ENCODE measurements at regions not wholly inside any gene's neighbourhood (a gene's known extent, or its start where the extent isn't known, plus 50 kb on each side); places are given as distances from the start of the nearest gene placed in this dataset.

DNA sequence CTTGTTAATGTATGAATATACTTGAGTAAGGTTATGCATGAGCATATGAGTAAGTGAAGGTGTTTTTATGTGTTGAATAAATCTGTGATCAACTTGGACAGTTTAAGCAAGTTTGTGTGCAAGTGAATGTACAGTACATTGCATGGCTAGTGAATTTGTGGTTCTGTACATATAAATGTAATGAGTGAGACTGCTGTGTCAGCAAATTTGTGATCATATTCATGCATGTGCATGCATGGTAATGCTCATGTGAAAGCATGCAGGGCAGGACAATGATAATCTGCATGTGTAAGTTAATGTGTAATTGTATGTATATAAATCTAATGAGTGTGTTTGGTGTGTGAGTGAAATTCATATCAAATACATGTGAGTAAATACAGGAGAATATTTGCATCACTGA is 188.5 kb downstream of the PWWP3B start:
- ChIA-PET POLR2A (ENCODE audit: low non-redundant PET) (no interaction called here), CTCF (no interaction called here)
- intact Hi-C loops (cut with micrococcal nuclease; ENCODE audit: unreplicated experiment) = no loop called here
- no peaks in the 10 kb centered on the region for H3K9me3 ChIP-seq (ENCODE audit: low read depth, low read length, poor library complexity, severe bottlenecking)
- TF ChIP-seq EZH2 (IDR thresholded peaks at IDR 0.05; ENCODE audit: borderline replicate concordance, low read depth, low read length, poor library complexity, severe bottlenecking) = no peak
- no peaks in the 10 kb centered on the region for H3K4me1 ChIP-seq (ENCODE audit: insufficient read depth, low read length, poor library complexity, severe bottlenecking)
- no peak overlapping the region for H3K27ac ChIP-seq (ENCODE audit: low read depth, low read length, poor library complexity, severe bottlenecking)
- H3K4me3 ChIP-seq (ENCODE audit: low read depth, low read length, poor library complexity, severe bottlenecking) = no peak overlapping the region
- no TSS peak for BruUV-seq (replicated peaks)
- no peak for DNase-seq (ENCODE audit: low spot score)
- no peaks in the 10 kb centered on the region for H3K27me3 ChIP-seq (replicated peaks; ENCODE audit: insufficient read depth, low read depth, low read length, poor library complexity)
- no peaks in the 10 kb centered on the region for H3K36me3 ChIP-seq (ENCODE audit: insufficient read depth, low read length, poor library complexity, severe bottlenecking)

DNA sequence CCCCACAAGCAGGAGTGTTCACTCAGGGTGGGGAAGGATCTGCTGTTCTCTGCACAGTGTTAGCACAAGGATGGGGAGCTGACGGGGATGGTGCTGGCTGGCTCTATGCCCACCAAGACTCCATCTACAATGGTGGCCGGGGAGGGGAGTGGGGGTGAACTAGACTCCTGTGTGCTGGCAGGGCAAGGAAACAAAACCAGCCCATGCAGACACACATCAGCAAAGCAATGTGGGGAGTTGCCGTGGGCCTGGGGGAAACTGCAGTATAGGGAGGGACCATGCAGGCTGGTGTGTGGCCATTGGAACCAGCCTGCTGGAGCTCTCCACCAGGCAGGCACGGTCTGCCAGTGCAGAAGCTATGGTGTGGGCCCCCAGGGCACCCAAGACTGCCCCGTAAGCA is 195.1 kb downstream of the PWWP3B start:
- Histone ChIP-seq H3K4me1 (ENCODE audit: insufficient read depth, low read length, poor library complexity, severe bottlenecking) (no peaks in the 10 kb centered on the region), H3K27me3 (replicated peaks; ENCODE audit: insufficient read depth, low read depth, low read length, poor library complexity) (no peaks in the 10 kb centered on the region), H3K27ac (ENCODE audit: low read depth, low read length, poor library complexity, severe bottlenecking) (no peak overlapping the region), H3K36me3 (ENCODE audit: insufficient read depth, low read length, poor library complexity, severe bottlenecking) (no peaks in the 10 kb centered on the region), H3K4me3 (ENCODE audit: low read depth, low read length, poor library complexity, severe bottlenecking) (no peak overlapping the region), H3K9me3 (ENCODE audit: low read depth, low read length, poor library complexity, severe bottlenecking) (no peaks in the 10 kb centered on the region)
- no TSS peak for BruUV-seq (replicated peaks)
- intact Hi-C loops (cut with micrococcal nuclease; ENCODE audit: unreplicated experiment) = no loop called here
- ChIA-PET CTCF (no interaction called here), POLR2A (ENCODE audit: low non-redundant PET) (no interaction called here)
- DNase-seq (ENCODE audit: low spot score) = no peak
- TF ChIP-seq, protein P1, sequence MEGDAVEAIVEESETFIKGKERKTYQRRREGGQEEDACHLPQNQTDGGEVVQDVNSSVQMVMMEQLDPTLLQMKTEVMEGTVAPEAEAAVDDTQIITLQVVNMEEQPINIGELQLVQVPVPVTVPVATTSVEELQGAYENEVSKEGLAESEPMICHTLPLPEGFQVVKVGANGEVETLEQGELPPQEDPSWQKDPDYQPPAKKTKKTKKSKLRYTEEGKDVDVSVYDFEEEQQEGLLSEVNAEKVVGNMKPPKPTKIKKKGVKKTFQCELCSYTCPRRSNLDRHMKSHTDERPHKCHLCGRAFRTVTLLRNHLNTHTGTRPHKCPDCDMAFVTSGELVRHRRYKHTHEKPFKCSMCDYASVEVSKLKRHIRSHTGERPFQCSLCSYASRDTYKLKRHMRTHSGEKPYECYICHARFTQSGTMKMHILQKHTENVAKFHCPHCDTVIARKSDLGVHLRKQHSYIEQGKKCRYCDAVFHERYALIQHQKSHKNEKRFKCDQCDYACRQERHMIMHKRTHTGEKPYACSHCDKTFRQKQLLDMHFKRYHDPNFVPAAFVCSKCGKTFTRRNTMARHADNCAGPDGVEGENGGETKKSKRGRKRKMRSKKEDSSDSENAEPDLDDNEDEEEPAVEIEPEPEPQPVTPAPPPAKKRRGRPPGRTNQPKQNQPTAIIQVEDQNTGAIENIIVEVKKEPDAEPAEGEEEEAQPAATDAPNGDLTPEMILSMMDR (conservative IDR thresholded peaks at IDR 0.05; ENCODE audit: low read depth, low read length) = no peak
- no peak for TF ChIP-seq EZH2 (IDR thresholded peaks at IDR 0.05; ENCODE audit: borderline replicate concordance, low read depth, low read length, poor library complexity, severe bottlenecking)

DNA sequence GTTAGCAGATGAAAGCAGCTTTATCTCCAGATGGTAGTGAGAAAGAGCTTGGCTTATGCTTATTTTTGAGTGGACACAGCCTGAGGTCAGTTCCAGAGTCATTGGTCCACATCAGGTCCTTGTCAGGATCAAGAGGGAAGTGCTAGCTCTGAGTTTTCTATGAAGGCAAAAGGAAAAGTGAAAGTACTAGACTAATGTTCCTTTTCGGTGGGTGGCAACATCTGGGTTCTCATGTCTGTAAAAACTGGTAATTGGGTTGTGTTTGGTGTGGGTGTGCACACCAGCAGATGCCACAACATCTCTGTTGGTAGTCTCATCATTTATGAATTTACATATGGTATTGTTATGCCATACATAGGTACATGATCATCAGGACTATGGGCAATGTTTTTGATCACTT is 210.5 kb downstream of the PWWP3B start:
- no peak for DNase-seq (ENCODE audit: low spot score)
- no peaks in the 10 kb centered on the region for H3K4me1 ChIP-seq (ENCODE audit: insufficient read depth, low read length, poor library complexity, severe bottlenecking)

More for the DNA sequence above, 210.5 kb downstream of the PWWP3B start:
- CTCF ChIA-PET = no interaction called here
- no TSS peak for BruUV-seq (replicated peaks)
- POLR2A ChIA-PET (ENCODE audit: low non-redundant PET) = no interaction called here
- no peaks in the 10 kb centered on the region for H3K27me3 ChIP-seq (replicated peaks; ENCODE audit: insufficient read depth, low read depth, low read length, poor library complexity)
- H3K27ac ChIP-seq (ENCODE audit: low read depth, low read length, poor library complexity, severe bottlenecking) = no peak overlapping the region
- intact Hi-C loops (cut with micrococcal nuclease; ENCODE audit: unreplicated experiment) = no loop called here
- H3K36me3 ChIP-seq (ENCODE audit: insufficient read depth, low read length, poor library complexity, severe bottlenecking) = no peaks in the 10 kb centered on the region
- H3K9me3 ChIP-seq (ENCODE audit: low read depth, low read length, poor library complexity, severe bottlenecking) = no peaks in the 10 kb centered on the region
- TF ChIP-seq, protein P1 (conservative IDR thresholded peaks at IDR 0.05; ENCODE audit: low read depth, low read length) = no peak
- TF ChIP-seq EZH2 (IDR thresholded peaks at IDR 0.05; ENCODE audit: borderline replicate concordance, low read depth, low read length, poor library complexity, severe bottlenecking) = no peak
- H3K4me3 ChIP-seq (ENCODE audit: low read depth, low read length, poor library complexity, severe bottlenecking) = no peak overlapping the region

Data from A673 (cell line).